CD14-positive monocyte (primary cell): ENCODE measurements at regions not wholly inside any gene's neighbourhood (a gene's known extent, or its start where the extent isn't known, plus 50 kb on each side); places are given as distances from the start of the nearest gene placed in this dataset.

Source experiments
- DNase-seq, 3 donors: peaks; one replicate each; pipeline ENCODE4 v3.0.0-alpha.2; 2011 to 2022
- H2AFZ ChIP-seq: 2 replicates; pipeline ENCODE4 v1.6.0; 2012; ENCODE audit warnings: mild to moderate bottlenecking, low read depth, low read length, inconsistent platforms; ENCODE audit not compliant: insufficient read depth, poor library complexity, severe bottlenecking
- H3K27ac ChIP-seq, 2 donors: 1 replicate in 1 of 2; 2 replicates in 1 of 2; pipeline ENCODE4 v1.5.1; 2012 to 2013; ENCODE audit warnings: low read length in 2 of 2, control low read depth in 1 of 2, inconsistent platforms in 1 of 2, low read depth in 1 of 2, mild to moderate bottlenecking in 1 of 2
- H3K27me3 ChIP-seq, 2 donors: one replicate each; pipeline versions ENCODE4 v1.6.0 to v1.6.1; 2011 to 2013; ENCODE audit warnings: low read length in 2 of 2; ENCODE audit not compliant: control insufficient read depth in 2 of 2, insufficient read depth in 2 of 2
- H3K36me3 ChIP-seq, 2 donors: replicated peaks in 1 of 2; 1 replicate in 1 of 2; 2 replicates in 1 of 2; pipeline versions ENCODE4 v1.5.1 to v1.6.1; 2012 to 2013; ENCODE audit warnings: low read length in 2 of 2, control low read depth in 1 of 2, inconsistent platforms in 1 of 2, mild to moderate bottlenecking in 1 of 2; ENCODE audit not compliant: insufficient read depth in 2 of 2, control insufficient read depth in 1 of 2
- H3K4me1 ChIP-seq, 2 donors: 1 replicate in 1 of 2; 2 replicates in 1 of 2; pipeline versions ENCODE4 v1.5.1 to v1.6.1; 2012 to 2013; ENCODE audit warnings: low read length in 2 of 2, control low read depth in 1 of 2, inconsistent platforms in 1 of 2, mild to moderate bottlenecking in 1 of 2, moderate library complexity in 1 of 2; ENCODE audit not compliant: insufficient read depth in 2 of 2, control insufficient read depth in 1 of 2
- H3K4me2 ChIP-seq: replicated peaks from 2 replicates; pipeline ENCODE3; 2012; ENCODE audit warnings: low read length, moderate library complexity, mild to moderate bottlenecking; ENCODE audit not compliant: poor library complexity, severe bottlenecking; ENCODE audit errors: extremely low read depth
- H3K4me3 ChIP-seq, 3 experiments: fragments of 200-600 bp in 1 of 3; sonication (generic) in 1 of 3; replicated peaks in 1 of 3; 1 replicate in 2 of 3; 2 replicates in 1 of 3; pipeline ENCODE4 v1.5.1; 2011 to 2013; ENCODE audit warnings: low read length in 3 of 3, mild to moderate bottlenecking in 3 of 3, control low read depth in 2 of 3, low read depth in 2 of 3, inconsistent platforms in 1 of 3, moderate library complexity in 1 of 3
- H3K79me2 ChIP-seq: 2 replicates; pipeline ENCODE4 v1.6.0; 2012; ENCODE audit warnings: mild to moderate bottlenecking, control low read depth, inconsistent platforms, low read length, moderate library complexity; ENCODE audit not compliant: insufficient read depth
- H3K9ac ChIP-seq: 2 replicates; pipeline ENCODE4 v1.6.0; 2017; ENCODE audit warnings: low read length, mild to moderate bottlenecking; ENCODE audit not compliant: insufficient read depth, poor library complexity, severe bottlenecking
- H3K9me3 ChIP-seq, 2 donors: replicated peaks in 1 of 2; 1 replicate in 1 of 2; 2 replicates in 1 of 2; pipeline versions ENCODE4 v1.5.1 to v1.6.1; 2012 to 2013; ENCODE audit warnings: low read length in 2 of 2, control low read depth in 1 of 2; ENCODE audit not compliant: control insufficient read depth in 1 of 2, insufficient read depth in 1 of 2
- H4K20me1 ChIP-seq: 2 replicates; pipeline ENCODE4 v1.6.0; 2012; ENCODE audit warnings: mild to moderate bottlenecking, low read length, control low read depth, moderate library complexity; ENCODE audit not compliant: insufficient read depth
- H3K27ac Mint-ChIP-seq, 7 donors: one replicate each; pipeline ENCODE4 v1.8.0; 2020; ENCODE audit warnings: mild to moderate bottlenecking in 7 of 7, mixed read lengths in 7 of 7, moderate library complexity in 6 of 7, inconsistent platforms in 2 of 7
- H3K27me3 Mint-ChIP-seq, 3 donors: one replicate each; pipeline ENCODE4 v1.8.0; 2021 to 2022; ENCODE audit warnings: low read depth in 3 of 3, mild to moderate bottlenecking in 3 of 3, mixed read lengths in 3 of 3, moderate library complexity in 3 of 3, inconsistent platforms in 1 of 3
- H3K36me3 Mint-ChIP-seq, 2 donors: one replicate each; pipeline ENCODE4 v1.8.0; 2020; ENCODE audit warnings: mixed read lengths in 2 of 2, inconsistent platforms in 1 of 2, mild to moderate bottlenecking in 1 of 2
- H3K4me1 Mint-ChIP-seq: one replicate; pipeline ENCODE4 v1.8.0; 2020; ENCODE audit warnings: mild to moderate bottlenecking, mixed read lengths
- H3K4me3 Mint-ChIP-seq, 2 donors: one replicate each; pipeline ENCODE4 v1.8.0; 2020; ENCODE audit warnings: mild to moderate bottlenecking in 2 of 2, mixed read lengths in 2 of 2, moderate library complexity in 1 of 2
- H3K9me3 Mint-ChIP-seq, 7 donors: one replicate each; pipeline ENCODE4 v1.8.0; 2020 to 2022; ENCODE audit warnings: mixed read lengths in 7 of 7, mild to moderate bottlenecking in 6 of 7, moderate library complexity in 6 of 7, inconsistent platforms in 2 of 7
- WGBS: methylation state at CpG from one replicate; pipeline ENCODE4 v1.1.5; 2013; ENCODE audit warnings: missing lambda C conversion rate; ENCODE audit not compliant: insufficient coverage; 5-methylcytosine and 5-hydroxymethylcytosine counted together
- intact Hi-C, 2 donors: fragments of 100-400 bp; cut with micrococcal nuclease; formaldehyde crosslinking; loops; one replicate each; pipeline versions ENCODE4 v1.15.0 to v1.15.1; 2023
- TF ChIP-seq, protein P1 (sequence below): fragments of 200-600 bp; IDR thresholded peaks from one replicate; pipeline ENCODE4 v1.8.0; 2022; ENCODE audit warnings: antibody characterized with exemption, mild to moderate bottlenecking

GRCh38 chr22:47693606-47694005 lies 931.2 kb downstream of the TBC1D22A start:
- intact Hi-C loops = no loop called here
- Mint-ChIP-seq H3K36me3 (no peaks in the 10 kb centered on the region), H3K9me3 (peaks cover 0 to 10% (median 4%) of the 10 kb centered on the region in 7 donors), H3K4me3 (no peak overlapping the region), H3K27me3 (peaks cover 0 to 7% (median 2%) of the 10 kb centered on the region in 3 donors), H3K4me1 (no peaks in the 10 kb centered on the region), H3K27ac (no peak overlapping the region)
- Histone ChIP-seq H3K9ac (no peak overlapping the region), H3K27me3 (no peaks in the 10 kb centered on the region), H3K36me3 (no peaks in the 10 kb centered on the region), H3K4me2 (no peak overlapping the region), H3K27ac (no peak overlapping the region), H2AFZ (no peak overlapping the region), H3K4me1 (no peaks in the 10 kb centered on the region), H3K4me3 (no peak overlapping the region), H3K9me3 (no peaks in the 10 kb centered on the region), H3K79me2 (no peaks in the 10 kb centered on the region), H4K20me1 (no peaks in the 10 kb centered on the region)
- DNase-seq = no peak
- no CpG with 5 or more reads among the region's 6 CpGs for WGBS
- TF ChIP-seq, protein P1, sequence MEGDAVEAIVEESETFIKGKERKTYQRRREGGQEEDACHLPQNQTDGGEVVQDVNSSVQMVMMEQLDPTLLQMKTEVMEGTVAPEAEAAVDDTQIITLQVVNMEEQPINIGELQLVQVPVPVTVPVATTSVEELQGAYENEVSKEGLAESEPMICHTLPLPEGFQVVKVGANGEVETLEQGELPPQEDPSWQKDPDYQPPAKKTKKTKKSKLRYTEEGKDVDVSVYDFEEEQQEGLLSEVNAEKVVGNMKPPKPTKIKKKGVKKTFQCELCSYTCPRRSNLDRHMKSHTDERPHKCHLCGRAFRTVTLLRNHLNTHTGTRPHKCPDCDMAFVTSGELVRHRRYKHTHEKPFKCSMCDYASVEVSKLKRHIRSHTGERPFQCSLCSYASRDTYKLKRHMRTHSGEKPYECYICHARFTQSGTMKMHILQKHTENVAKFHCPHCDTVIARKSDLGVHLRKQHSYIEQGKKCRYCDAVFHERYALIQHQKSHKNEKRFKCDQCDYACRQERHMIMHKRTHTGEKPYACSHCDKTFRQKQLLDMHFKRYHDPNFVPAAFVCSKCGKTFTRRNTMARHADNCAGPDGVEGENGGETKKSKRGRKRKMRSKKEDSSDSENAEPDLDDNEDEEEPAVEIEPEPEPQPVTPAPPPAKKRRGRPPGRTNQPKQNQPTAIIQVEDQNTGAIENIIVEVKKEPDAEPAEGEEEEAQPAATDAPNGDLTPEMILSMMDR = no peak

DNA sequence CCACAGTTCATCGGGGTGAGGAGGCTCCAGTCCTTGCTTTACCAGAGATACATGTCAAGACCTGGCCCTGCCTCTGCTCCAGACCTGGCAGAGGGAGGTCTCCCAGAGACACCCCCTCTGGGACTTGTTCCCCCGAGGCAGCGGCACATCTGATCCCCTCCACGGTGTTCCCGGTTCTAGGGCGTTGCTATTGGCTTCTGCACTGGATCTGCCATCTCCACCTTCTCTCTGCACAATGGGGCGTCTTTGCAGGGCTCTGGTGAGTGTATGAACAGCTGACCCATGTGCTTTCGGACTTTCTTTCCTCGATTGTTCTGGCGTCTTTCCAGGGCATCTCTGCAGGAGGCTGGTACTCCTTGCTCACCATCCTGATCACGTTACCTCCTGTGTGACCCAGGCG lies 930.4 kb downstream of the TBC1D22A start:
- Mint-ChIP-seq H3K27ac (no peak overlapping the region), H3K27me3 (peaks cover 0 to 7% (median 2%) of the 10 kb centered on the region in 3 donors), H3K9me3 (peaks cover 2 to 16% (median 4%) of the 10 kb centered on the region in 7 donors), H3K36me3 (no peaks in the 10 kb centered on the region), H3K4me3 (no peak overlapping the region), H3K4me1 (no peaks in the 10 kb centered on the region)
- TF ChIP-seq, protein P1 = no peak
- no peaks in the 10 kb centered on the region for H3K36me3 ChIP-seq
- H4K20me1 ChIP-seq = no peaks in the 10 kb centered on the region
- 92% methylated on average over 9 of the region's 12 CpGs for WGBS
- no peak overlapping the region for H3K27ac ChIP-seq
- intact Hi-C loops = no loop called here
- H3K4me2 ChIP-seq = no peak overlapping the region
- H3K9me3 ChIP-seq = no peaks in the 10 kb centered on the region
- DNase-seq = no peak
- H3K9ac ChIP-seq = no peak overlapping the region
- H3K4me1 ChIP-seq = no peaks in the 10 kb centered on the region
- no peaks in the 10 kb centered on the region for H3K79me2 ChIP-seq
- H3K27me3 ChIP-seq = no peaks in the 10 kb centered on the region
- no peak overlapping the region for H3K4me3 ChIP-seq
- H2AFZ ChIP-seq = no peak overlapping the region
